ENCODE measurements at regions not wholly inside any gene's neighbourhood (a gene's known extent, or its start where the extent isn't known, plus 50 kb on each side); places are given as distances from the start of the nearest gene placed in this dataset.

GRCh38 chr6:155847711-155848110 lies 392.1 kb upstream of the NOX3 start:
- ATAC-seq = no peak
- intact Hi-C loops (cut with DNase I) = no loop called here
- Histone ChIP-seq H3K27me3 (no peaks in the 10 kb centered on the region), H3K27ac (no peak overlapping the region), H3K4me1 (no peaks in the 10 kb centered on the region), H3K4me3 (no peak overlapping the region), H3K9me3 (no peaks in the 10 kb centered on the region), H3K36me3 (no peaks in the 10 kb centered on the region)
- no peak for TF ChIP-seq POLR2A (IDR thresholded peaks at IDR 0.05)
- TF ChIP-seq, protein P1, sequence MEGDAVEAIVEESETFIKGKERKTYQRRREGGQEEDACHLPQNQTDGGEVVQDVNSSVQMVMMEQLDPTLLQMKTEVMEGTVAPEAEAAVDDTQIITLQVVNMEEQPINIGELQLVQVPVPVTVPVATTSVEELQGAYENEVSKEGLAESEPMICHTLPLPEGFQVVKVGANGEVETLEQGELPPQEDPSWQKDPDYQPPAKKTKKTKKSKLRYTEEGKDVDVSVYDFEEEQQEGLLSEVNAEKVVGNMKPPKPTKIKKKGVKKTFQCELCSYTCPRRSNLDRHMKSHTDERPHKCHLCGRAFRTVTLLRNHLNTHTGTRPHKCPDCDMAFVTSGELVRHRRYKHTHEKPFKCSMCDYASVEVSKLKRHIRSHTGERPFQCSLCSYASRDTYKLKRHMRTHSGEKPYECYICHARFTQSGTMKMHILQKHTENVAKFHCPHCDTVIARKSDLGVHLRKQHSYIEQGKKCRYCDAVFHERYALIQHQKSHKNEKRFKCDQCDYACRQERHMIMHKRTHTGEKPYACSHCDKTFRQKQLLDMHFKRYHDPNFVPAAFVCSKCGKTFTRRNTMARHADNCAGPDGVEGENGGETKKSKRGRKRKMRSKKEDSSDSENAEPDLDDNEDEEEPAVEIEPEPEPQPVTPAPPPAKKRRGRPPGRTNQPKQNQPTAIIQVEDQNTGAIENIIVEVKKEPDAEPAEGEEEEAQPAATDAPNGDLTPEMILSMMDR (IDR thresholded peaks at IDR 0.05) = no peak
- DNase-seq = no peak
- 30% methylated on average over 5 of the region's 5 CpGs for WGBS (ENCODE audit: insufficient coverage, low coverage, low lambda C conversion rate, missing lambda C conversion rate)

- Histone ChIP-seq H3K4me3 (no peak overlapping the region), H3K27me3 (no peaks in the 10 kb centered on the region), H3K36me3 (no peaks in the 10 kb centered on the region), H3K9me3 (no peaks in the 10 kb centered on the region), H3K4me1 (no peaks in the 10 kb centered on the region), H3K27ac (no peak overlapping the region)
- intact Hi-C loops (cut with DNase I) = no loop called here
- ATAC-seq (no peak), DNase-seq (no peak)
- TF ChIP-seq, protein P1 (IDR thresholded peaks at IDR 0.05) = no peak
- no peak for TF ChIP-seq POLR2A (IDR thresholded peaks at IDR 0.05)
- 58% methylated on average over 4 of the region's 4 CpGs for WGBS (ENCODE audit: insufficient coverage, low coverage, low lambda C conversion rate, missing lambda C conversion rate)
These were observed 381.8 kb upstream of the NOX3 start for GRCh38 chr6:155837474-155837873.

GRCh38 chr6:155832596-155832995 lies 377.0 kb upstream of the NOX3 start:
- no peak for TF ChIP-seq POLR2A (IDR thresholded peaks at IDR 0.05)
- TF ChIP-seq, protein P1 (IDR thresholded peaks at IDR 0.05) = no peak
- intact Hi-C loops (cut with DNase I) = no loop called here
- no peaks in the 10 kb centered on the region for H3K27me3 ChIP-seq

GRCh38 chr6:155830531-155830930 lies 374.9 kb upstream of the NOX3 start:
- no peak for ATAC-seq
- 43% methylated on average over 5 of the region's 5 CpGs for WGBS (ENCODE audit: insufficient coverage, low coverage, low lambda C conversion rate, missing lambda C conversion rate)
- Histone ChIP-seq H3K27ac (no peak overlapping the region), H3K4me3 (no peak overlapping the region), H3K9me3 (no peaks in the 10 kb centered on the region), H3K4me1 (no peaks in the 10 kb centered on the region), H3K27me3 (no peaks in the 10 kb centered on the region), H3K36me3 (no peaks in the 10 kb centered on the region)
- no peak for TF ChIP-seq POLR2A (IDR thresholded peaks at IDR 0.05)
- TF ChIP-seq, protein P1 (IDR thresholded peaks at IDR 0.05) = no peak
- intact Hi-C loops (cut with DNase I) = no loop called here
- DNase-seq = no peak

More at GRCh38 chr6:155832596-155832995, 377.0 kb upstream of the NOX3 start:
- no peak overlapping the region for H3K27ac ChIP-seq
- no peaks in the 10 kb centered on the region for H3K4me1 ChIP-seq
- ATAC-seq = no peak
- H3K36me3 ChIP-seq = no peaks in the 10 kb centered on the region
- no peak for DNase-seq
- WGBS (ENCODE audit: insufficient coverage, low coverage, low lambda C conversion rate, missing lambda C conversion rate) = 50% methylated on average over 4 of the region's 4 CpGs
- no peak overlapping the region for H3K4me3 ChIP-seq
- H3K9me3 ChIP-seq = no peaks in the 10 kb centered on the region

DNA sequence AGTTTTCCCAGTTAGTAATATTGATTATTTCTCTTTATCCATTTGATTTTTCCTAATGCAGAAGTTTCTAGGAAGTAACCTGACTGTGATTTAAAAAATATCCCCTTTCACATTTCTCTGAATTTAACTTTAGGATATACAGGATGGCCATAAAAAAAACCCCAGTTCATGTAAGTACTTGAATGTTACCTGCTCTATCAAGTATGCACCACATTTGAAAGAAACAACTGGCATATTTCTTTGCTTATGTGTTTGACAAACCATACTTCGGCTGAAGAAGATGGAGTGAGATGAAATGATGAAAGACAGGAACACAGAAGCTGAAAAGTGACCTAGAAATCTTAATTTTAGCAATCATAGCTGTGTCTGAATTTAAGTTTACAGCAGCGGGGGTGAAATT lies 374.0 kb upstream of the NOX3 start:
- TF ChIP-seq, protein P1 (IDR thresholded peaks at IDR 0.05) = no peak
- TF ChIP-seq POLR2A (IDR thresholded peaks at IDR 0.05) = no peak
- ATAC-seq (no peak), DNase-seq (no peak)
- no peaks in the 10 kb centered on the region for H3K27me3 ChIP-seq
- intact Hi-C loops (cut with DNase I) = no loop called here
- 55% methylated on average over 2 of the region's 2 CpGs for WGBS (ENCODE audit: insufficient coverage, low coverage, low lambda C conversion rate, missing lambda C conversion rate)
- no peaks in the 10 kb centered on the region for H3K9me3 ChIP-seq
- no peak overlapping the region for H3K27ac ChIP-seq
- no peaks in the 10 kb centered on the region for H3K36me3 ChIP-seq
- H3K4me3 ChIP-seq = no peak overlapping the region
- no peaks in the 10 kb centered on the region for H3K4me1 ChIP-seq
